ENCODE measurements at regions not wholly inside any gene's neighbourhood (a gene's known extent, or its start where the extent isn't known, plus 50 kb on each side); places are given as distances from the start of the nearest gene placed in this dataset.

- Histone ChIP-seq H3K4me1 (no peaks in the 10 kb centered on the region), H3K9me3 (no peaks in the 10 kb centered on the region), H3K36me3 (ENCODE audit: control insufficient read depth, insufficient read depth, low read length) (no peaks in the 10 kb centered on the region), H3K4me3 (ENCODE audit: low read depth, low read length) (no peak overlapping the region), H3K27me3 (replicated peaks; ENCODE audit: control insufficient read depth, insufficient read depth, low read length) (no peaks in the 10 kb centered on the region)
- no peak for TF ChIP-seq CTCF (IDR thresholded peaks at IDR 0.05; ENCODE audit: insufficient read depth in 1 of 2, low read depth in 1 of 2, low read length in 1 of 2, severe bottlenecking in 1 of 2, unreplicated experiment in 1 of 2)
- Mint-ChIP-seq H3K27me3 (ENCODE audit: insufficient read depth, unreplicated experiment) (peaks cover 14% of the 10 kb centered on the region), H3K4me1 (ENCODE audit: low read depth, unreplicated experiment) (no peaks in the 10 kb centered on the region), H3K27ac (ENCODE audit: unreplicated experiment) (no peak overlapping the region), H3K4me3 (ENCODE audit: unreplicated experiment) (no peak overlapping the region), H3K36me3 (ENCODE audit: insufficient read depth, unreplicated experiment) (no peaks in the 10 kb centered on the region), H3K9me3 (ENCODE audit: unreplicated experiment) (no peaks in the 10 kb centered on the region)
- intact Hi-C loops (cut with micrococcal nuclease; ENCODE audit: unreplicated experiment), result no loop called here
- ChIA-PET CTCF (no interaction called here), POLR2A (no interaction called here)
- DNase-seq, result no peak
- BruUV-seq (replicated peaks), result no TSS peak
These were observed 70.3 kb upstream of the CA10 start for GRCh38 chr17:52228823-52229222.

DNA sequence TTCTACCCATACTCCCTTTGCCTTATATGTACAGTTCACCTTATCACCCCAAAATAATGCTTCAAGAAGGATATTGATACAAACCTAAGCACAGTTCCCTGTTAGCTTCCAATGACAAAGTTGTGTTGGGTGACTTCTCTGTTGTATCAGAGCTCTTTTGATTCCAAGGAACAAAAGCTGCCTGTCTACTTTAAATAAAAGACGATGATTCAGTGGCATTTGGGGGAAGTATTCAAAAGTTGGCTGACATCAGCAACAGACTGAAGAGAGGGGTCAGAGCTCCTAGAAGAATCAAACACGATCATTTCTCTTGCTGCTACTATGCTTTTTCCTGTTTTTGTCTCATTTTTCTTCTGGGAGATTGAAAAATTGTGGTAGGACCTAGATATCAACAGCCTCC, 69.4 kb upstream of the CA10 start:
- POLR2A ChIA-PET, result no interaction called here
- BruUV-seq (replicated peaks), result no TSS peak
- no peaks in the 10 kb centered on the region for H3K9me3 Mint-ChIP-seq (ENCODE audit: unreplicated experiment)

DNA sequence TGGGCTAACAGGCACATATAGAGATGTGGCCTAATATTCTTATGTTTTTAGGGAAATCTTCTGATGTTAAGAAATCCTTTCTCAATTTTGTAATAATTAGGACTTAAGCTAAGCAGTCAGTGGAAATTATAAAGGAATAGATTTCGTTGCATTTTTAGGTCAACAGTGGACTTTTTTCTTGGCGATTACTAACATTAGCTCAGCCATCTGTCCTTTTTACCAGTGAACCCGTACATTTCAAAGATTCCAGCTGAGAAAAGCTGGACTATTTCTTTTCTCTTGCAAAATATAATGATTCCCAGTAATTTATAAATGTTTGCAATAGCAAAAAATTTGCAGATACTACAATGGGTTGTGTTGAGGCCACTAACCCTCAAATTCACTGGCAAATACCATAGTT, 54.9 kb upstream of the CA10 start:
- no peak overlapping the region for H3K4me3 Mint-ChIP-seq (ENCODE audit: unreplicated experiment)
- Histone ChIP-seq H3K27me3 (replicated peaks; ENCODE audit: control insufficient read depth, insufficient read depth, low read length) (no peaks in the 10 kb centered on the region), H3K9me3 (no peaks in the 10 kb centered on the region), H3K4me1 (no peaks in the 10 kb centered on the region), H3K4me3 (ENCODE audit: low read depth, low read length) (no peak overlapping the region), H3K36me3 (ENCODE audit: control insufficient read depth, insufficient read depth, low read length) (no peaks in the 10 kb centered on the region)
- H3K27me3 Mint-ChIP-seq (ENCODE audit: insufficient read depth, unreplicated experiment), result peaks cover 5% of the 10 kb centered on the region
- ChIA-PET POLR2A (no interaction called here), CTCF (no interaction called here)
- no peaks in the 10 kb centered on the region for H3K4me1 Mint-ChIP-seq (ENCODE audit: low read depth, unreplicated experiment)
- intact Hi-C loops (cut with micrococcal nuclease; ENCODE audit: unreplicated experiment), result no loop called here
- TF ChIP-seq CTCF (IDR thresholded peaks at IDR 0.05; ENCODE audit: insufficient read depth in 1 of 2, low read depth in 1 of 2, low read length in 1 of 2, severe bottlenecking in 1 of 2, unreplicated experiment in 1 of 2), result no peak
- H3K9me3 Mint-ChIP-seq (ENCODE audit: unreplicated experiment), result no peaks in the 10 kb centered on the region
- no peak for DNase-seq
- no peak overlapping the region for H3K27ac Mint-ChIP-seq (ENCODE audit: unreplicated experiment)
- no TSS peak for BruUV-seq (replicated peaks)
- H3K36me3 Mint-ChIP-seq (ENCODE audit: insufficient read depth, unreplicated experiment), result no peaks in the 10 kb centered on the region

More for the DNA sequence above, 69.4 kb upstream of the CA10 start:
- no peak for DNase-seq
- H3K9me3 ChIP-seq, result no peaks in the 10 kb centered on the region
- intact Hi-C loops (cut with micrococcal nuclease; ENCODE audit: unreplicated experiment), result no loop called here
- no peak for TF ChIP-seq CTCF (IDR thresholded peaks at IDR 0.05; ENCODE audit: insufficient read depth in 1 of 2, low read depth in 1 of 2, low read length in 1 of 2, severe bottlenecking in 1 of 2, unreplicated experiment in 1 of 2)
- no peak overlapping the region for H3K4me3 ChIP-seq (ENCODE audit: low read depth, low read length)
- peaks cover 16% of the 10 kb centered on the region for H3K27me3 Mint-ChIP-seq (ENCODE audit: insufficient read depth, unreplicated experiment)
- H3K4me3 Mint-ChIP-seq (ENCODE audit: unreplicated experiment), result no peak overlapping the region
- no peaks in the 10 kb centered on the region for H3K4me1 Mint-ChIP-seq (ENCODE audit: low read depth, unreplicated experiment)
- H3K4me1 ChIP-seq, result no peaks in the 10 kb centered on the region
- no peaks in the 10 kb centered on the region for H3K36me3 Mint-ChIP-seq (ENCODE audit: insufficient read depth, unreplicated experiment)
- no peaks in the 10 kb centered on the region for H3K36me3 ChIP-seq (ENCODE audit: control insufficient read depth, insufficient read depth, low read length)
- no peak overlapping the region for H3K27ac Mint-ChIP-seq (ENCODE audit: unreplicated experiment)
- H3K27me3 ChIP-seq (replicated peaks; ENCODE audit: control insufficient read depth, insufficient read depth, low read length), result no peaks in the 10 kb centered on the region
- CTCF ChIA-PET, result no interaction called here

All from Caco-2 (cell line).